Heart left ventricle (tissue), 13 donors: ENCODE measurements at regions not wholly inside any gene's neighbourhood (a gene's known extent, or its start where the extent isn't known, plus 50 kb on each side); places are given as distances from the start of the nearest gene placed in this dataset.

Source experiments
- POLR2A ChIP-seq, 2 donors: fragments of 450-650 bp; IDR thresholded peaks; one replicate each; pipeline ENCODE4 v1.6.1; 2017; ENCODE audit warnings: antibody characterized with exemption in 2 of 2, mild to moderate bottlenecking in 2 of 2, moderate library complexity in 2 of 2
- TF ChIP-seq, protein P1 (sequence below), 12 donors: fragments of 200-600 bp; sonication (generic) in 4 of 12; IDR thresholded peaks; one replicate each; pipeline versions ENCODE4 v1.5.0 to v1.8.0; 2018 to 2022; ENCODE audit warnings: antibody characterized with exemption in 12 of 12, mild to moderate bottlenecking in 5 of 12
- donor health status: ischemic (EF 13 %, LVEDD 7.1; RV severe dilation, severe dysfunction).
- donor health status: DM: no; HTN: yes; CAD: no.
- donor health status: DM: no; HTN: no; CAD: no.
- donor health status: ischemic (EF 25% LVEDD 6.9; RV normal size, moderate dysfunction).
- donor health status: ischemic (EF 25% LVEDD 5.7; RV mildly dilated, moderate dysfunction).
- donor health status: ischemic (EF 35%, LVEDD 5.7; RV mildly dilated, moderate dysfunction).
- donor health status: nonischemic (EF 11% LVEDD 7.7; RV severe dilation, severe dysfunction).
- donor health status: DM: yes; HTN: yes; CAD: no.
- donor health status: PGD.
- donor health status: ischemic (EF 29% LVEDD 5.4; RV normal size, mild dysfunction).
- donor health status: nonischemic (EF 23%, LVEDD 6.1; RV moderate dilation, normal function).

GRCh38 chr20:7426890-7427496, 513.3 kb downstream of the HAO1 start:
- TF ChIP-seq, protein P1, sequence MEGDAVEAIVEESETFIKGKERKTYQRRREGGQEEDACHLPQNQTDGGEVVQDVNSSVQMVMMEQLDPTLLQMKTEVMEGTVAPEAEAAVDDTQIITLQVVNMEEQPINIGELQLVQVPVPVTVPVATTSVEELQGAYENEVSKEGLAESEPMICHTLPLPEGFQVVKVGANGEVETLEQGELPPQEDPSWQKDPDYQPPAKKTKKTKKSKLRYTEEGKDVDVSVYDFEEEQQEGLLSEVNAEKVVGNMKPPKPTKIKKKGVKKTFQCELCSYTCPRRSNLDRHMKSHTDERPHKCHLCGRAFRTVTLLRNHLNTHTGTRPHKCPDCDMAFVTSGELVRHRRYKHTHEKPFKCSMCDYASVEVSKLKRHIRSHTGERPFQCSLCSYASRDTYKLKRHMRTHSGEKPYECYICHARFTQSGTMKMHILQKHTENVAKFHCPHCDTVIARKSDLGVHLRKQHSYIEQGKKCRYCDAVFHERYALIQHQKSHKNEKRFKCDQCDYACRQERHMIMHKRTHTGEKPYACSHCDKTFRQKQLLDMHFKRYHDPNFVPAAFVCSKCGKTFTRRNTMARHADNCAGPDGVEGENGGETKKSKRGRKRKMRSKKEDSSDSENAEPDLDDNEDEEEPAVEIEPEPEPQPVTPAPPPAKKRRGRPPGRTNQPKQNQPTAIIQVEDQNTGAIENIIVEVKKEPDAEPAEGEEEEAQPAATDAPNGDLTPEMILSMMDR (IDR thresholded peaks at IDR 0.05) = no peak
- no peak for TF ChIP-seq POLR2A (IDR thresholded peaks at IDR 0.05)
